Epithelial cell of prostate (primary cell): ENCODE measurements at regions not wholly inside any gene's neighbourhood (a gene's known extent, or its start where the extent isn't known, plus 50 kb on each side); places are given as distances from the start of the nearest gene placed in this dataset.
"Not testable (repeated sequence)": the region's sequence is repeated elsewhere in the genome, so short reads cannot be mapped to it uniquely, and the experiment has no call there.

ENCODE experiments used
- DNase-seq: peaks from one replicate; pipeline ENCODE4 v3.0.0-alpha.2; 2011; ENCODE audit warnings: low read depth, low spot score
- H3K27ac ChIP-seq: fragments of 450-650 bp; 2 replicates; pipeline ENCODE4 v1.5.1; 2017; ENCODE audit warnings: mild to moderate bottlenecking

DNA sequence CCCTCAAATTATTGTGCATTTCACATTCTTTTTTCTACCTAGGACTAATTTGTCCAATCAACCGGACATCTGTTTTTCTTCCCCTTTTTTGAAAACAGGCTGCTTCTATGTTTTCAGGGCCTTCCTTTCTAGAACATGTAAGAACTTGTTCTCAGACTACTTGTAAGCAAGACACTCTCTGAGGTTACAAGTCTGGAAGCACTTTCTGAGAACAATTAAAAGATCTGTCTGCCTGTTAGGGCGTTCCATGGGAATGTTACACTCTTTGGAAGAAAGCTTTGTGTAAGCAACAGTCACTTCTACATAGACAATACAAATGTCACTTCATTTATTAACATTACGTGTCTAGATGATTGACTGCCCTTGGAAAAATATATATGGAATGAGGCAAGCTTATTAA lies 50.9 kb upstream of the HSPB3 start:
- peak; percentile 78 for DNase-seq
- H3K27ac ChIP-seq = peak overlapping the region; percentile 82

DNA sequence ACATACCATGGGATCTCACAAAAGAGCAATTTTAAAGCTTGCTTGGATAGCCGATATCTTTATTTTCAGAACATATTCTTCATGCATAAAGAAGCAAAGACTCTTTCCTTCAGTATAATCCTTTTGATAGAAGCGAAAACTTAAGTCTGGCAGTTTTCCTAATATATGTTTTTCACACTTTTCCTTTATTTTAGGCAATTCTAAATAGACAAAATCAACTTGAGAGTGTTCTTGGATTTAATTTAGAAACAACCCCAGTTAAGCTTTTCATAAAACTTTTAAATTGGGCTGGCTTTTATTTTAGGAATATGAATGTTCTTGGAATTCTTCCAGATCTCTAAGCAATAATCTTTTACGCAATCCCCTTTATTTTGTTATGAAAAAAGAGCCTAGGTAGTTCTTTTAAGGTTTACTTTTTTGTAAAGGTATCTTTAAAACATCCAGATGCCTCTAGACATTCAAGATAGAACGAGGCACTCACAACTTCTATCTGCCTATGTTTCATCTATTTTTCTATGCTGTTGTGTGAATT lies 51.5 kb upstream of the HSPB3 start:
- DNase-seq = no peak
- peak overlapping the region; percentile 82 for H3K27ac ChIP-seq

DNA sequence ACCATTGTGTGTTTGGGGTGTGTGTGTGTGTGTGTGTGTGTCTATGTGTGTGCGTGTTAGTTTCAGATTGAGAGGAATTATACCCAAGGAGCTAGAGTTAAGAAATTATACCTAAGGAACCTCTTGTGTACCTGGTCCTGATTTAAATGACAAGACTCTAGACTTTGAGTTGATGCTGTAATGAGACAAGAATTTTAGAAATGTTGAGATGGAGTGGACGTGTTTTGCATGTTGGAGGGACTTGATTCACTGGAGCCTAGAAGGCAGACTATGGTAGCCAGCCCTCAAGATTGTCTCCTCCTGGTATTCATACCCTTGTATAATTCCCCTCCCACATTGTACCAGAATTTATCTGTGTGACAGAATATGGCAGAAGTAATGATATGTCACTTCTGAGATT lies 52.4 kb upstream of the HSPB3 start:
- H3K27ac ChIP-seq = peak overlapping the region; percentile 82
- DNase-seq = no peak

DNA sequence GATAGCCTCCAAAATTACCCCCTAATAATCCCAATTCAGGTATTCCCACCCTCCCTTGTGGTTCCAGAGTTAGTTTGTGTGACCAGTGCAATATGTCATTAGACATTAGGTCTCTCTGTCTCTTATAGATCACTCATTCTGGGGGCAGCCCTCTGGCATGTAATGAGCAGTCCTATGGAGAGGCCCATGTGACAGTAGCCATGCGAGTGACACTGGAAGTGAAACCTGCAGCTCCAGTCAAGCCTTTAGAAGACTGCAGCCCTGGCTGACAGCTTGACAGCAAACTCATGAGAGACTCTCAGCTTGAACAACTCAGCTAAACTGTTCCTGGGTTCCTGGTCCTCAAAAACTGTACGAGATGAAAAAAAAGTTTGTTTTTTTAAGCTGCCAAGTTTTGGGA lies 54.0 kb upstream of the HSPB3 start:
- no peak for DNase-seq
- H3K27ac ChIP-seq = no peak overlapping the region

DNA sequence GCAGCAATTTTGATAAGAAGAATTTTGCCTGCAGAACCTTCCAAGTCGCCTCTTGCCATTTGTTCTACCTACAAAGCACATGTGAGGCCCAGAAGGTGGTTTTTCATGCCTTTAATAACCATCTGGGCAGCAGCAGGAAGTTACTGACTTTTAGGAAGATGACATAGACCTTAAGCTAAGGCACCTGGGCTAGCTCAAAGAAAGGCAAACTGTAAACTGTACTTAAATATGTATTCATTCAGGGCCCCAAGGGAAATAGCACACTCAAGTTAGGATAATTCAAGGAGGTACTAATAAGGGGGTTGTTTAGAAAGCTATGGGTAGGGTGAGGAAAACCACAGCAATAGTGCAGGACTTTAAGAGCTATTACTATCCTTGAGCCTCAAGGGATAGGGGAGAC lies 57.3 kb upstream of the HSPB3 start:
- H3K27ac ChIP-seq = no peak overlapping the region
- no peak for DNase-seq

DNA sequence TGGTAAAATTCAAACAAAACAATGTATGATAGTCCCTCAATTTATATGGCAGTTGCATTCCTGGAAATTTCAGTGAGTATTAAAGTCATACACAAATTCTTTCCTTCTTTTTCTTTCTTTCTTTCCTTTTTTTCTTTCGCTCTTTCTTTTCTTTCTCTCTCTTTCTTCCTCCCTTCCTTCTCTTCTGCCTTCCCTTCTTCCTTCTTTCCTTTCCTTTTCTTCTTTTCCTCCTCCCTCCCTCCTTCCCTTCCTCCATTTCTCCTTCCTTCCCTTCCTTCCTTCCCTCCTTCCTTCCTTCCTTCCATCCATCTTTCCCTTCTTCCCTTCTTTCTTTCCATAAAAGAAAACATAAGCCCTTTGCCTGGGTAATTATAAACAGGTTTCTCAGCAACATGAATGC lies 58.1 kb upstream of the HSPB3 start:
- DNase-seq = no peak
- H3K27ac ChIP-seq = no peak overlapping the region

DNA sequence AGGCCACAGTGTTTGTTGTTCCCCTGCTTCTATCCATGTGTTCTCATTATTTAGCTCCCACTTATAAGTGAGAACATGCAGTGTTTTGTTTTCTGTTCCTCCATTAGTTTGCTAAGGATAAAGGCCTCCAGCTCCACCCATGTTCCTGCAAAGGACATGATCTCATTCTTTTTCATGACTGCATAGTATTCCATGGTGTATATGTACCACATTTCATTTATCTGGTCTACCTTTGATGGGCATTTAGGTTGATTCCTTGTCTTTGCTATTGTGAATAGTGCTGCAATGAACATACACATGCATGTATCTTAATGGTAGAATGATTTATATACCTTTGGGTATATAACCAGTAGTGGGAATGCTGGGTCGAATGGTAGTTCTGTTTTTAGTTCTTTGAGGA lies 62.5 kb upstream of the HSPB3 start:
- not testable (repeated sequence) for H3K27ac ChIP-seq, DNase-seq

DNA sequence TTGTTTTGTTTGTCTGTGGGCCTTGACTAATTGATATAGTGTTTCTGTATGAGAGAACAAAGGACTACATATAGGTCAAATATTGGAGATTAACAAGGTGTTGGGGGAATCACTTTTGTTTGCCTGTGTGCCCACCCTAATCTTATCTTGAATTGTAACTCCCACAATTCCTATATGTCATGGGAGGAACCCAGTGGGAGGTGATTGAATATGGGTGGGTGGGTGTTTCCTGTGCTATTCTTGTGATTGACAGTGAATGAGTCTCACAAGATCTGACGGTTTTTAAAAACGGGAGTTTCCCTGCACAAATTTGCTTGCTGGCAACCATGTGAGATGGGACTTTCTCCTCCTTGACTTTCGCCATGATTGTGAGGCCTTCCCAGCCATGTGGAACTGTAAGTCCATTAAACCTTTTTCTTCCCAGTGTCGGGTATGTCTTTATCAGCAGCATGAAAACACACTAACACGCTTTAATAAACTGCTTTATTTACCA lies 64.9 kb upstream of the HSPB3 start:
- no peak for DNase-seq
- peak overlapping the region; percentile 74 for H3K27ac ChIP-seq

DNA sequence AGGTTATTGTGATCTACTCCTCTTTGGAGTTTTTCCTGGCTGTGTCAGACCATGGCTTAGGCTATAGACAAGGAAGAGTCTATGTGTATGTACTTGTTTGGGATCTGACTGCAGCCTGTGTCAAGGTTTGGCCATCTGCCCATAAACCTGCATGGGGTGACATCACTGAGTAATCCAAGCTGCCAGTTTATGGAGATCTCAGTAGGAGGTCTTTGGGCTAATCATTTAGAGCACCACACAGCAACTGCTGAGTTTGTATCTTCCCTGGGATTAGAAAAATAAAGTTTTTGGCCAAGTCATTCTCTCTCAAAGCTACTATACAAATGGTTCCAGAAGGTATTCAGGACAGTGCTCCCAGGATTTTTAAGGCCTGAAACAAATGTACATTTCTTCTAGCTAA lies 65.5 kb upstream of the HSPB3 start:
- H3K27ac ChIP-seq = peak overlapping the region; percentile 74
- peak; percentile 94 for DNase-seq

DNA sequence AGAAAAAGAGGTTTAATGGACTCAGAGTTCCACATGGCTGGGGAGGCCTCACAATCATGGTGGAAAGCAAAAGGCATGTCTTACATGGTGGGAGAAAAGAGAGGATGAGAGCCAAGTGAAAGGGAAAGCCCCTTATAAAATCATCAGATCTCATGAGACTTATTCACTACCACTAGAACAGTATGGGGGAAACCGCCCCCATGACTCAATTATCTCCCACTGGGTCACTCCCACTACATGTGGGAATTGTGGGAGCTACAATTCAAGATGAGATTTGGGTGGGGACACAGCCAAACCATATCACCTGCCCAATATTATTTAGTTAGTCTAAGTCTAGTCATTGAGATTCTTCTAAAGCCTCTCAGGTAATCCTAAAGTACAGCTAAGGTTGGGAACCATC lies 66.1 kb upstream of the HSPB3 start:
- peak overlapping the region; percentile 74 for H3K27ac ChIP-seq
- DNase-seq = not testable (repeated sequence)

DNA sequence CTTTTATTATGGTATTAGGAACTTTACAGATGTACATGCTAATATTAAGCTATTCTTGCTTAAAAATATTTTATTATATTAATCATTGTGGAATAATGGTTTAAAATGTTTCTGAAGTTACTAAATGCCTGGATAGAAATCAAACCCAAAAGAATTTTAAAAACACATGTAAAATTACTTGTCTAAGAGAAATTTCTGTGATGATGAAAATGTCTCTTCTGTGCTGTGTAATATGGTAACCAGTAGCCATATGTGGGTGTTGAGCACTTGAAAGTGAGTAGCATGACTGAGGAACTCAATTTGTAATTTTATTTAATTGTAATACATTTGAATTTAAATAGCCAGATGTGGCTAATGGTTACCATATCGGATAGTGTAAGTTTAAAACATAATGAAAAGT lies 66.7 kb upstream of the HSPB3 start:
- no peak for DNase-seq
- H3K27ac ChIP-seq = peak overlapping the region; percentile 74

DNA sequence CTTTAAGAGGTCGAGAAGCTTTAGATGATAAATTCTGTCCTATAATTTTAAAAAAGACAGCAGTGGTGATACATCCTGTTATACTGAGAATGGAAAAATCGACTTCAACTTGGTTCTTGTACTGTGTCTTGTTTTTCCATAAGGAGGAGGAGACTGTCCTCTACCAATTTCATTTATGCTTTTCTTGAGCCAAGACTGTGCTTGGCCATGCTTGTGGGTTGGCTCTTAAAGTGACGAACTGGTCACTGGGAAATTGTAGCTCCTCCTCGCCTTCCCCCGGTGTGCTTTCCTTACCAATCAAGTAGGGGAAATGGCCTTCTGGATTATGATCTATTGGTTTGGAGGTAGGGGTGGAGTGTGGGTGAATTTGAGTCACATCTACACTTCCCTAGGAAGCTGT lies 67.1 kb upstream of the HSPB3 start:
- DNase-seq = no peak
- H3K27ac ChIP-seq = peak overlapping the region; percentile 23

DNA sequence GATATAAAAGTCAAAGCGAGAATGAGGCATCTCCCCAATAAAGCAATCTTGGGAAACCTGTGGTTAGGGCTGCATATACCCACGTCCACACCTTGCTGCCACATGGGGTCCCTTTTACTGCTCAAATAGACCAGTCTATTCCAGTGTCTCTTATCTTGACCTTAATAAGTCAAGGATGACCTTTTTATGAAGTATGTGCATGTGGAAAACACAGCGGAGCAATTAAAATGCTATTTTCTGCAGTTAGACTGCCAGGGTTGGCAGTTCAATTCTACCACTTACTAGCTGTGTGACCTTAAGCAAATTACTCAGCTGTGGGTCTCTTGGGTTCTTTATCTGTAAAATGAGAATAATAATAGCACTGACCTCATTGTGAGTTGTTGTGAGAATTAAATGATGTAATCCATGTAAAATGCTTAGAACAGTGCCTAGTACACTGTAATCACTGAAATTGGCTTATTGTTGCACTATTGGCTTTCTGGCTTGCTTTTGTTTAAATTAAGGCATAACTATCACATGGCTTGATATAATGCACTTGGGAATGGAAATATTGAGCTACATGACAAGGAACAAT lies 67.8 kb upstream of the HSPB3 start:
- DNase-seq = no peak
- H3K27ac ChIP-seq = peak overlapping the region; percentile 23

DNA sequence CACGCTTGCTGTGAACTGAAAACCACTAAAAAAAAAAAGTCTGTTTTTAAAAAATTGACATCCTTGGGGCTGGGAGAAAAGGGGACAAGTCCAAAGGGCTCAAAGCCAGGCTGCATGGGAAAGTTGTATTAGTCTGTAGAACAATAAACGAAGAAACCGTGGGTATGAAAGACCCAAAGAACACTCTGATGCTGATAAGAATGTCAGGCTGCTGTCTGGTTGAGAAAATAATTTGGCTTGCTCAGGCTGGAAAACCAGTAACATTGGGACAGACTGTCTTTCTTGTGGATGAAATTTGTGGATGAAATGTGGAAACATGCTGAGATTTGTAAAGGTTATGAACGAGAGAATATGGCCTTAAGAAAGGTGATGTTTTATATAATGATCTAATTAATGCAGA lies 68.5 kb upstream of the HSPB3 start:
- DNase-seq = no peak
- no peak overlapping the region for H3K27ac ChIP-seq

DNA sequence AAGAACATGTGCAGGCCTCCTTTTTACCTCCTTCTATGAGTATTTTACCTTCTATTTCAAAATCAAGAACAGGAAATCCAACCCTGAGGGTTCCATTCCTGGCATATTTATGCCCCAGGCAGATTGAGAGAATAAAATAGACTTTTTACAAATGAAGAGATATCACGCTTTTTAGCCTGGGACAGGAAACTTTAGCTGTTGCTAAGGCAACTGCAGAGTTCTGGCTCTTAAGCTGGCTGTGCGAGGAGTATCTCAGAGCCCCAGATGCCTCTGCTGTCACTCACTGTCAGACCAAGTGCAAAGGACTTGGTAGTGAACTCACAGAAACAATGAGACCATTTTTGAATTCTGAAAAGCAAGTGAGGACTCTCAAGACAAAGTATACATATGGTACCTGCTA lies 69.5 kb upstream of the HSPB3 start:
- no peak for DNase-seq
- no peak overlapping the region for H3K27ac ChIP-seq

DNA sequence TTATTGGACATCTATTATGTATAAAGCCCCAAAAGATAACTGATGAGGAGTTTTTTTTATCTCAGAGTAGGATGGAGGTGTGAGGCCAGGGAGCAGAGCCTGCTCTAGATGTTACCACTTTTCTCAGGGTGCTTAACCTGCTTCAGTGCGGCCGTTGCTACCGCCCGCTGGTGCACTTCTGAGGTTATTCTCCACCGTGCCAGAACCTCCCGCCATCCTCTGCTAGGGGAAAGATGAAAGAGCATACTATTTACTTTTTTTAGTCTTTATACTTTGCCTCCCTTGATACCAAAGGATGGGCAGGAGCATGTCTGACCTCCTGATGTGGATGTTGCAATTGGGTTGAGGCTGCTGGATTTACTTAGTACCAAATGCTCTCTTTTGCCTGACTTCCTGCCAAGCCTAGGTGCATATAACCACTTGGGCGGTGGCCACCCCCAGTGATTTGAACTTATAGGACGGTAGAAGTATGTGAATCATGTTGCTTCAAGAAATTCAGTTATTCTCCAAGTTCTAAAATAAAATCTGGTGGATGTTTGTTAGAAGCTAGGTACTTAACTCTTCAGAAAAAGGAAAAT lies 71.1 kb upstream of the HSPB3 start:
- H3K27ac ChIP-seq = no peak overlapping the region
- no peak for DNase-seq

DNA sequence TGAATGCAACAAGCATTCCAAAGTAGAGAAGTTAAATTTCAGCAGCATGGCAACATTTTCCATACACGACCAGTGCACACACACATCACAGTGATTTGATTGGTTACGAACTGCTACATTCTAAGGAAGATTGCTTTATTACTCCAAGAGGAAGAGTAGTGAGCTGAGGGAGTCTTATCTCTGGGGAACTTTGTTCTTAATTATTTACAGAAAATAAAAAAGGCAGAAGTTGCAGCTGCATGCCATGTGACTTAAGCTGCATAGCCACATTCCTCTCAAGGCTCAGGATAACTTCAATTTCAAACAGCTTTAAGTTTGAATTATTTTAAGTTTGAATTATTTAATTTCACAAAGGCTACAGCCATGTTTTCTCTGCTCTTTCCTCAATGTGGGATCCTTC lies 71.6 kb upstream of the HSPB3 start:
- DNase-seq = no peak
- no peak overlapping the region for H3K27ac ChIP-seq

DNA sequence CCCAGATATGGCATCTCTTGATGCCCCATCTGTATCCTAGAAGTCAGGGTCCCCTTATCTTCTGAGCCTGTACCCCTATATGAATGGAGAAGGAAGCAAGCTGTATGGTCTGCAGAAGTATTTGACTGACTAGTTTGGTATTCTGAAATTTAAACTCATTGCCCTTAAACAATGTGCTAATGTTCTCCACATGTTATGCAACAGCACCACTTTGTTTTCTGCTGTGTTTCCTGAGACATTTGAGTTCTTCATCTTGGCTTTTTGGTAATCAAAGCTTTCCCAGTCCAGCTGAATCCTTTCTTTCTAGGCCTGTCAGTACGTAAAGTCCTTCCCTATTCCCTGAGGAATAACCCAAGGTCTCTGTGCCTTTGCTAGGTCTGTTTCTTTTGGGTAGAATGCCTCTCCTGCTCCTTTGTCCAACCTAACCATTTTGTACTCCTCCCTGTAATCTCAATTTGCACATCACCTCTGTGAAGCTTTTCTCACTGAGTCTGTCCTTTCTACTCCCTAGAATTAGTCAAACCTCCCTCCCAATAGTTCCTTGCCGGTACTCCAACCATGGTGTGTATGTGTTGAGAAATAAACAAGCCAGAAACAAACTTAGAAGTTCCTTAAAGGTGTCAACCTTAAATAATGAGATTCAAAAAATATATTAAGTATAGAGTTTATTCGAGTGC lies 72.1 kb upstream of the HSPB3 start:
- no peak overlapping the region for H3K27ac ChIP-seq
- DNase-seq = no peak

DNA sequence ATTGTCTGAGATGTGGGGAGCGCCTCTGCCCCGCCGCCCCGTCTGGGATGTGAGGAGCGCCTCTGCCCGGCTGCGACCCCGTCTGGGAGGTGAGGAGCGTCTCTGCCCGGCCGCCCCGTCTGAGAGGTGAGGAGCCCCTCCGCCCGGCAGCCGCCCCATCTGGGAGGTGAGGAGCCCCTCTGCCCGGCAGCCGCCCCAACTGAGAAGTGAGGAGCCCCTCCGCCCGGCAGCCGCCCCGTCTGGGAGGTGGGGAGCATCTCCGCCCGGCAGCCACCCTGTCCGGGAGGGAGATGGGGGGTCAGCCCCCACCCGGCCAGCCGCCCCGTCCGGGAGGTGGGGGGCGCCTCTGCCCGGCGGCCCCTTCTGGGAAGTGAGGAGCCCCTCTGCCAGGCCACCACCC lies 70.9 kb upstream of the ARL15 start:
- DNase-seq, H3K27ac ChIP-seq: not testable (repeated sequence)

DNA sequence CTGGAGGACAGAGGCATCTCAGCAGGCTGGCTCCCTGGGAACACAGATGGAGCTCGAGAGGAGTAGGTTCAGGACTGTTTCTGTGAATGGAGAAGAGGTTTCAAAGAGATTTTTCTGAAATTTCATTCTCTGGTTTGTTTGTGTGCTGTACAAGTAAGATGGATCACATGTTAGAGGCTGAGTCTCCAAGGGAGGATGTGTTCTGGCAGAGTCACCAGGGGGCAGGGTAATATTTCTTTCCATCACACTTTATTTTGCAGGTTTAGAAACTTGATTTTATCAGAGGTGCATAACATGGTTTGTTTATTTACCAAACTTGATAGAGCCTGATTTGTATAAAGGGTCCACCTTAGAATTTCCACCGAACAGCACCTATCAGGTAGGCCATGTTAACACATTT lies 69.2 kb upstream of the ARL15 start:
- DNase-seq = no peak
- no peak overlapping the region for H3K27ac ChIP-seq

DNA sequence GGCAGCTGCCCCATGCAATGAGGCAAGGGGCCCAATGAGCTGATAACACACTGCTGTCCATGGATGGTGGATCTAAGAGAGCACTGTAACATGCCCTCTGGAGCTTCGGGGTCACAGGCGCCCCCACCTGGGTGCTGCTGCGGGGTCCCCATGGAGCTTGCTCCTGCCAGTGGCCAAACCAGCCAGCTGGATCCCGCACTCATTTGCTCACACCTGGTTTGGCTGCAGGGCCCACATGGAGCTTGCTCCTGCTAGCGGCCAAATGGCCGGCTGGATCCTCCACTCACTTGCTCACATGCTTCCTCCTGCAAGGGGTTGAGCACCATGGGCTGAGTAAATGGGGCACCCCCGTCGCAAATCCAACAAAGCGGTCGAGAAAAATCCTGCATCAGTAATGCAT lies 68.3 kb upstream of the ARL15 start:
- H3K27ac ChIP-seq = no peak overlapping the region
- no peak for DNase-seq

DNA sequence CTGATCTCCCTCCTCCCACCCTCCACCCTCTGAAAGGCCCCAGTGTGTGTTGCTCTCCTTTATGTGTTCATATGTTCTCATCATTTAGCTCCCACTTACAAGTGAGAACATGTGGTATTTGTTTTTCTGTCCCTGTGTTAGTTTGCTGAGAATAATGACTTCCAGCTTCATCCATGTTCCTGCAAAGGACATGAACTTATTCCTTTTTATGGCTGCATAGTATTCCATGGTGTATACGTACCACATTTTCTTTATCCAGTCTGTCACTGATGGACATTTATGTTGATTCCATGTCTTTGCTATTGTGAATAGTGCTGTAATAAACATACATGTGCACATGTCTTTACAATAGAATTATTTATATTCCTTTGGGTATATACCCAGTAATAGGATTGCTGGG lies 67.0 kb upstream of the ARL15 start:
- H3K27ac ChIP-seq, DNase-seq: not testable (repeated sequence)
